ENCODE measurements at regions not wholly inside any gene's neighbourhood (a gene's known extent, or its start where the extent isn't known, plus 50 kb on each side); places are given as distances from the start of the nearest gene placed in this dataset. TPM values are rescaled to one million over a fixed set of nuclear protein-coding genes. Genes with fewer than 3 reads are reported as not detected.

GRCh38 chr7:116449441-116449840, 50.1 kb upstream of the CAV2 start:
- Histone ChIP-seq H3K4me3 (no peak overlapping the region), H3K27ac (no peak overlapping the region), H3K4me1 (peaks cover 15% of the 10 kb centered on the region), H3K27me3 (no peaks in the 10 kb centered on the region), H3K36me3 (no peaks in the 10 kb centered on the region), H3K9me3 (no peaks in the 10 kb centered on the region)
- DNase-seq (ENCODE audit: extremely low spot score in 2 of 2): no peak
- TF ChIP-seq POLR2AphosphoS5 (IDR thresholded peaks at IDR 0.05; ENCODE audit: insufficient read depth in 1 of 2, low read depth in 1 of 2): no peak
- no peak for TF ChIP-seq CTCF (IDR thresholded peaks at IDR 0.05)
- TF ChIP-seq POLR2A (IDR thresholded peaks at IDR 0.05): no peak
- intact Hi-C loops (cut with DNase I): no loop called here

Small RNAs in the stretch of these regions (small RNA-seq; reads per million reads assigned to genes)
- gene RF00017: not detected
